GM23248 (cell line): ENCODE measurements at regions not wholly inside any gene's neighbourhood (a gene's known extent, or its start where the extent isn't known, plus 50 kb on each side); places are given as distances from the start of the nearest gene placed in this dataset.

Experiments used
- EZH2 ChIP-seq: fragments of 200-600 bp; sonication (generic); IDR thresholded peaks from 2 replicates; pipeline ENCODE4 v1.6.1; 2018; ENCODE audit warnings: antibody characterized with exemption, mild to moderate bottlenecking; ENCODE audit not compliant: insufficient read depth, poor library complexity, severe bottlenecking
- EZH2phosphoT487 ChIP-seq: fragments of 200-600 bp; sonication (generic); IDR thresholded peaks from 2 replicates; pipeline ENCODE4 v1.6.1; 2018; ENCODE audit warnings: antibody characterized with exemption, moderate library complexity, mild to moderate bottlenecking, low read depth; ENCODE audit not compliant: insufficient read depth

GRCh38 chr4:23384741-23385140, 505.1 kb downstream of the PPARGC1A start:
- TF ChIP-seq EZH2 (no peak), EZH2phosphoT487 (no peak)
